Naive thymus-derived CD8-positive, alpha-beta T cell (primary cell): ENCODE measurements at regions not wholly inside any gene's neighbourhood (a gene's known extent, or its start where the extent isn't known, plus 50 kb on each side); places are given as distances from the start of the nearest gene placed in this dataset.
A peak's percentile ranks its signal among the peaks of the same experiment; 100 is the strongest.
"Not testable (repeated sequence)": the region's sequence is repeated elsewhere in the genome, so short reads cannot be mapped to it uniquely, and the experiment has no call there.

Source experiments
- ATAC-seq, 2 donors: fragments of 150-1000 bp; cut with Tn5 transposase in 1 of 2; sonication (Bioruptor Pico), chemical (Tn5 transposase) in 1 of 2; 1 replicate in 1 of 2; 2 replicates in 1 of 2; pipeline ENCODE4 v1.10.0; 2021; ENCODE audit warnings: mild to moderate bottlenecking in 2 of 2, moderate library complexity in 2 of 2
- POLR2A ChIA-PET: fragments of 350-600 bp; sonication (Branson Sonifier 250); formaldehyde crosslinking; loops from one replicate; lab custom pipeline; 2021; ENCODE audit warnings: antibody characterized with exemption; lab: Charles Lee
- DNase-seq, 10 donors: peaks; one replicate each; pipeline versions ENCODE4 v3.0.0 to v3.0.0-alpha.2; 2020 to 2022
- H3K27ac Mint-ChIP-seq, 10 donors: one replicate each; pipeline ENCODE4 v1.8.0; 2020 to 2022; ENCODE audit warnings: mild to moderate bottlenecking in 10 of 10, mixed read lengths in 10 of 10, moderate library complexity in 4 of 10, inconsistent platforms in 1 of 10
- H3K27me3 Mint-ChIP-seq, 5 donors: one replicate each; pipeline ENCODE4 v1.8.0; 2021 to 2022; ENCODE audit warnings: mixed read lengths in 5 of 5
- H3K36me3 Mint-ChIP-seq, 3 donors: one replicate each; pipeline ENCODE4 v1.8.0; 2020 to 2022; ENCODE audit warnings: mixed read lengths in 3 of 3, mild to moderate bottlenecking in 2 of 3, inconsistent platforms in 1 of 3
- H3K4me1 Mint-ChIP-seq, 4 donors: one replicate each; pipeline ENCODE4 v1.8.0; 2021 to 2022; ENCODE audit warnings: mixed read lengths in 4 of 4
- H3K4me3 Mint-ChIP-seq, 10 donors: one replicate each; pipeline ENCODE4 v1.8.0; 2020 to 2022; ENCODE audit warnings: mild to moderate bottlenecking in 10 of 10, mixed read lengths in 10 of 10, moderate library complexity in 6 of 10, inconsistent platforms in 1 of 10
- H3K9me3 Mint-ChIP-seq, 9 donors: one replicate each; pipeline ENCODE4 v1.8.0; 2020 to 2022; ENCODE audit warnings: mixed read lengths in 9 of 9, mild to moderate bottlenecking in 3 of 9, inconsistent platforms in 1 of 9, moderate library complexity in 1 of 9

GRCh38 chr1:109839276-109839675 is 71.4 kb upstream of the CSF1 start:
- H3K27me3 Mint-ChIP-seq, POLR2A ChIA-PET, H3K4me1 Mint-ChIP-seq, H3K36me3 Mint-ChIP-seq, H3K4me3 Mint-ChIP-seq, H3K27ac Mint-ChIP-seq, ATAC-seq, DNase-seq: not testable (repeated sequence)
- peaks cover 0 to 26% (median 5%) of the 10 kb centered on the region in 9 donors for H3K9me3 Mint-ChIP-seq

- H3K9me3 Mint-ChIP-seq, result peaks cover 0 to 26% (median 5%) of the 10 kb centered on the region in 9 donors
- DNase-seq (no peak), ATAC-seq (no peak)
- H3K4me1 Mint-ChIP-seq, result no peaks in the 10 kb centered on the region
- H3K27ac Mint-ChIP-seq, result no peak overlapping the region
- peaks cover 0 to 5% (median 5%) of the 10 kb centered on the region in 3 donors for H3K36me3 Mint-ChIP-seq
- H3K4me3 Mint-ChIP-seq, result no peak overlapping the region
- peaks cover 0 to 3% (median 0%) of the 10 kb centered on the region in 5 donors for H3K27me3 Mint-ChIP-seq
- POLR2A ChIA-PET, result no interaction called here
Observed at GRCh38 chr1:109838838-109839240, 71.8 kb upstream of the CSF1 start.

- H3K27me3 Mint-ChIP-seq, result peaks cover 0 to 3% (median 0%) of the 10 kb centered on the region in 5 donors
- no peak for ATAC-seq
- peaks cover 0 to 1% (median 0%) of the 10 kb centered on the region in 4 donors for H3K4me1 Mint-ChIP-seq
- no peak overlapping the region for H3K27ac Mint-ChIP-seq
- no peak for DNase-seq
- H3K4me3 Mint-ChIP-seq, result no peak overlapping the region
- POLR2A ChIA-PET, result no interaction called here
- H3K36me3 Mint-ChIP-seq, result peaks cover 0 to 10% (median 5%) of the 10 kb centered on the region in 3 donors
- peaks cover 0 to 26% (median 5%) of the 10 kb centered on the region in 9 donors for H3K9me3 Mint-ChIP-seq
Observed at GRCh38 chr1:109837852-109838570, 72.6 kb upstream of the CSF1 start.

- peaks cover 0 to 20% (median 7%) of the 10 kb centered on the region in 3 donors for H3K36me3 Mint-ChIP-seq
- H3K27me3 Mint-ChIP-seq, H3K4me3 Mint-ChIP-seq, POLR2A ChIA-PET, ATAC-seq, H3K4me1 Mint-ChIP-seq, H3K27ac Mint-ChIP-seq, DNase-seq: not testable (repeated sequence)
- peaks cover 0 to 42% (median 12%) of the 10 kb centered on the region in 9 donors for H3K9me3 Mint-ChIP-seq
Observed at GRCh38 chr1:109835645-109836044, 71.9 kb upstream of the EPS8L3 start.

GRCh38 chr1:109834951-109835350 is 71.2 kb upstream of the EPS8L3 start:
- H3K4me3 Mint-ChIP-seq, result no peak overlapping the region

GRCh38 chr1:109832945-109833344 is 69.2 kb upstream of the EPS8L3 start:
- POLR2A ChIA-PET, result no interaction called here
- no peak overlapping the region for H3K4me3 Mint-ChIP-seq
- H3K36me3 Mint-ChIP-seq, result peaks cover 0 to 20% (median 7%) of the 10 kb centered on the region in 3 donors
- H3K4me1 Mint-ChIP-seq, result peaks cover 0 to 1% (median 0%) of the 10 kb centered on the region in 4 donors
- H3K27ac Mint-ChIP-seq, result no peak overlapping the region
- peaks cover 0 to 3% (median 0%) of the 10 kb centered on the region in 5 donors for H3K27me3 Mint-ChIP-seq
- H3K9me3 Mint-ChIP-seq, result peaks cover 0 to 38% (median 12%) of the 10 kb centered on the region in 9 donors
- no peak for ATAC-seq
- DNase-seq, result no peak

More at GRCh38 chr1:109834951-109835350, 71.2 kb upstream of the EPS8L3 start:
- H3K27ac Mint-ChIP-seq, result peak overlapping the region in 1 of 10 donors; percentile 62
- H3K27me3 Mint-ChIP-seq, result peaks cover 0 to 3% (median 0%) of the 10 kb centered on the region in 5 donors
- peaks cover 0 to 1% (median 0%) of the 10 kb centered on the region in 4 donors for H3K4me1 Mint-ChIP-seq
- ATAC-seq (no peak), DNase-seq (no peak)
- peaks cover 0 to 42% (median 12%) of the 10 kb centered on the region in 9 donors for H3K9me3 Mint-ChIP-seq
- H3K36me3 Mint-ChIP-seq, result peaks cover 0 to 20% (median 7%) of the 10 kb centered on the region in 3 donors
- POLR2A ChIA-PET, result no interaction called here

- Mint-ChIP-seq H3K4me3 (no peak overlapping the region), H3K36me3 (peaks cover 0 to 16% (median 2%) of the 10 kb centered on the region in 3 donors), H3K4me1 (peaks cover 0 to 10% (median 6%) of the 10 kb centered on the region in 4 donors), H3K27ac (peak overlapping the region in 2 of 10 donors; percentile 14 to 74), H3K27me3 (no peaks in the 10 kb centered on the region), H3K9me3 (peaks cover 0 to 16% (median 6%) of the 10 kb centered on the region in 9 donors)
- DNase-seq (no peak), ATAC-seq (no peak)
- POLR2A ChIA-PET, result no interaction called here
Observed at GRCh38 chr1:109828756-109829505, 65.2 kb upstream of the EPS8L3 start.

- POLR2A ChIA-PET, result no interaction called here
- Mint-ChIP-seq H3K4me3 (no peak overlapping the region), H3K9me3 (peaks cover 0 to 16% (median 6%) of the 10 kb centered on the region in 9 donors), H3K4me1 (peaks cover 3 to 13% (median 7%) of the 10 kb centered on the region in 4 donors), H3K27me3 (no peaks in the 10 kb centered on the region), H3K27ac (peak overlapping the region in 1 of 10 donors; percentile 53), H3K36me3 (peaks cover 0 to 10% (median 2%) of the 10 kb centered on the region in 3 donors)
- ATAC-seq (no peak), DNase-seq (no peak)
Observed at GRCh38 chr1:109827986-109828385, 64.3 kb upstream of the EPS8L3 start.

- ATAC-seq (no peak), DNase-seq (no peak)
- POLR2A ChIA-PET, result no interaction called here
- peaks cover 5 to 18% (median 12%) of the 10 kb centered on the region in 4 donors for H3K4me1 Mint-ChIP-seq
- H3K36me3 Mint-ChIP-seq, result peaks cover 0 to 4% (median under 1%) of the 10 kb centered on the region in 3 donors
- no peak overlapping the region for H3K4me3 Mint-ChIP-seq
- H3K9me3 Mint-ChIP-seq, result peaks cover 0 to 13% (median 4%) of the 10 kb centered on the region in 9 donors
- H3K27ac Mint-ChIP-seq, result no peak overlapping the region
- H3K27me3 Mint-ChIP-seq, result no peaks in the 10 kb centered on the region
Observed at GRCh38 chr1:109827466-109827865, 63.7 kb upstream of the EPS8L3 start.

- peaks cover 0 to under 1% (median 0%) of the 10 kb centered on the region in 3 donors for H3K36me3 Mint-ChIP-seq
- peaks cover 0 to 7% (median 2%) of the 10 kb centered on the region in 9 donors for H3K9me3 Mint-ChIP-seq
- H3K4me1 Mint-ChIP-seq, result peaks cover 5 to 18% (median 12%) of the 10 kb centered on the region in 4 donors
- no peak overlapping the region for H3K4me3 Mint-ChIP-seq
- POLR2A ChIA-PET, result no interaction called here
- ATAC-seq (no peak), DNase-seq (no peak)
- H3K27me3 Mint-ChIP-seq, result no peaks in the 10 kb centered on the region
- no peak overlapping the region for H3K27ac Mint-ChIP-seq
Observed at GRCh38 chr1:109826930-109827349, 63.2 kb upstream of the EPS8L3 start.

GRCh38 chr1:109826446-109826845 is 62.7 kb upstream of the EPS8L3 start:
- peaks cover 0 to 4% (median 0%) of the 10 kb centered on the region in 9 donors for H3K9me3 Mint-ChIP-seq
- POLR2A ChIA-PET, result no interaction called here
- H3K27me3 Mint-ChIP-seq, result no peaks in the 10 kb centered on the region
- H3K27ac Mint-ChIP-seq, result no peak overlapping the region
- H3K4me1 Mint-ChIP-seq, result peaks cover 5 to 18% (median 12%) of the 10 kb centered on the region in 4 donors
- DNase-seq, result no peak
- no peak for ATAC-seq
- no peak overlapping the region for H3K4me3 Mint-ChIP-seq
- no peaks in the 10 kb centered on the region for H3K36me3 Mint-ChIP-seq

- ATAC-seq, result no peak
- H3K9me3 Mint-ChIP-seq, result no peaks in the 10 kb centered on the region
- no peaks in the 10 kb centered on the region for H3K27me3 Mint-ChIP-seq
- no peaks in the 10 kb centered on the region for H3K36me3 Mint-ChIP-seq
- H3K4me1 Mint-ChIP-seq, result peaks cover 7 to 21% (median 12%) of the 10 kb centered on the region in 4 donors
- POLR2A ChIA-PET, result no interaction called here
- H3K27ac Mint-ChIP-seq, result peak overlapping the region in 1 of 10 donors; percentile 65
- no peak for DNase-seq
- H3K4me3 Mint-ChIP-seq, result no peak overlapping the region
Observed at GRCh38 chr1:109824349-109825115, 60.8 kb upstream of the EPS8L3 start.
